HG03025 (cell line): ENCODE measurements at regions not wholly inside any gene's neighbourhood (a gene's known extent, or its start where the extent isn't known, plus 50 kb on each side); places are given as distances from the start of the nearest gene placed in this dataset.

ENCODE experiments used
- ATAC-seq: cut with Tn5 transposase; IDR thresholded peaks from one replicate; pipeline ENCODE4 v1.9.1; 2021; ENCODE audit warnings: mild to moderate bottlenecking, moderate library complexity; ENCODE audit not compliant: unreplicated experiment, low FRiP score

GRCh38 chr11:128130052-128130451 is 457.3 kb downstream of the ETS1 start:
- no peak for ATAC-seq

GRCh38 chr11:128125723-128126122 is 461.6 kb downstream of the ETS1 start:
- ATAC-seq: no peak

- ATAC-seq: no peak
Measured at GRCh38 chr11:128116885-128117284, 470.5 kb downstream of the ETS1 start.

DNA sequence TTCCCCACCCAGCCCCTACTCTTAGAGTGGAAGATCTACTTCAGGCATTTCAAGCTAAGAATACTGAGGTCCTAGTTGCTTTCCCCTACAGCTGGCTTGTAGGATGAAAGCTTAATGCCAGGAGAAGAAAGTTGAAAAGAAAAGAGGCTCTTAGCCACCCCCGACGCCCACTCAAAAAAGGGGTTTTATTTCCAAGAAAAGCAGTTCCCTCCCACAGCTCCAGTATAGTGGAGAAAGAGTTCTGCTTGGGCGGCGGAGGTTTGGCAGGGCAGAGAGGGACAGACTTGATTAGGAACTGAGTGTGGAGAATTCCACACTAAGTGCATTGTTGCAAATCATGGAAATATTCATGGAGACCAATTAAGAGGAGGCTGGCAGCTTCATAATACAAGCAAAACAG is 470.9 kb downstream of the ETS1 start:
- ATAC-seq: no peak

- no peak for ATAC-seq
Measured at GRCh38 chr11:128105950-128106349, 481.4 kb downstream of the ETS1 start.

GRCh38 chr11:128105511-128105910 is 481.8 kb downstream of the ETS1 start:
- ATAC-seq: no peak

DNA sequence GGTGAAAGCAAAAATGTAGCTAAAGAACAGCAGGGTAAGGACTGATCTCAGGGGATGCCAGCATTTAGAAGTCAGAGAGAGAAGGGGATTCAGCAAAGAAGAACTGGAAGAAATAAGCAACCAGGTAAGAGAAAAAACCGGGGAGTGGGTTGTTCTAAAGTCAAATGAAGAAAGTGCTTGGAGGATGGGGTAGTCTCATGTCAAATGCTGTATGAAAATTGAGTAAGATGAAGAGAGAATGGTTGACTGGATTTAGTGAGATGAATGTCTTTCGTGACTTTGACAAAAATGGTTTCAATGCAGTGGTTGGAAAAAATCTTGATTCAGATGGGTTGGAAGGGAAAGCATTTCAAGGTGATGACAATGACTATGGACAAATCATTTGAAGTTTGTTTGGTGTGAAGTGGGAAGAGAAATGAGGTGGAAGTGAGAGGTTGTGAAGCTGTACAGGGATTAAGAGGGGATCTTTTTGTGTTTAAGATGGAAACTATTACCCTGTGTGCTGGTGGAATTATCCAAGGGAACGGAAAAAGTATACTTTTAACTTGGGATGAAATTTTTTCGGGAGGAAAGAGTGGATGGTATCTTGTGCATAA is 484.0 kb downstream of the ETS1 start:
- no peak for ATAC-seq

GRCh38 chr11:128098781-128099180 is 488.6 kb downstream of the ETS1 start:
- ATAC-seq: no peak

DNA sequence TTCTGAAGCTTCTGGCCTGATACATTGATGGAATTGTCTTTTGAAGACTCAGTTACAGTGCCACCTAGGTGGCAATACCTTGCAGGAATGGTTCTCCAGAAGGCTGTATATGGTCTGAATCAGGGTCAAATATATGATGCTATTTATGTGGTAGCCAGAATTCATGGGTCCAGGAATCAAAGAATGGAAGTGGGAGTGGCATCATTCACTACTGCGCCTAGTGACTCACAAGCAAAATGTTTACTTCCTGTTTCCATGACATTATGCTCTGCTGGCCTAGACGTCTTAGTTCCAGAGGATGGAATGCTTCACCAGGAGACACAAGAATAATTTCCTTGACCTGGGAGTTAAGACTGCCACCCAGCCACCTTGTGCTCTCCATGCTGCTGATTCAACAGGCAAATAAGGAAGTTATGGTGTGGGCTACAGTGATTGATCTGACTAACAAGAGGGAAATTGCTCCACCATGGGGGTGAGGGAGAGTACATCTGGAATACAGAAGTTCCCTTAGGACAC is 491.8 kb downstream of the ETS1 start:
- no peak for ATAC-seq

DNA sequence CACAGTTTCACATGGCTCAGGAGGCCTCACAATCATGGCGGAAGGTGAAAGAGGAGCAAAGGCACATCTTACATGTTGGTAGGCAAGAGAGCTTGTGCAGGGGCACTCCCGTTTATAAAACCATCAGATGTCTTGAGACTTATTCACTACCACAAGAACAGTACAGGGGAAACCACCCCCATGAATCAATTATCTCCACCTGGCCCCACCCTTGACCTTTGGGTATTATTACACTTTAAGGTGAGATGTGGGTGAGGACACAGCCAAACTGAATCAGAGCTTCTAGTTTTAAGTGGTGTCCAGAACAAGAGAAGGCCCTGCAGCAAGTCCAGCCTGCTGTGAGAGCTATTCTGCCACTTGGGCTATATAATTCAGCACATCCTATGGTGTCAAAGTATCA is 493.7 kb downstream of the ETS1 start:
- ATAC-seq: no peak

- ATAC-seq: no peak
Measured at GRCh38 chr11:128089962-128090361, 497.4 kb downstream of the ETS1 start.

- ATAC-seq: no peak
Measured at GRCh38 chr11:128086794-128087193, 500.6 kb downstream of the ETS1 start.

- ATAC-seq: no peak
Measured at GRCh38 chr11:128085276-128085675, 502.1 kb downstream of the ETS1 start.

DNA sequence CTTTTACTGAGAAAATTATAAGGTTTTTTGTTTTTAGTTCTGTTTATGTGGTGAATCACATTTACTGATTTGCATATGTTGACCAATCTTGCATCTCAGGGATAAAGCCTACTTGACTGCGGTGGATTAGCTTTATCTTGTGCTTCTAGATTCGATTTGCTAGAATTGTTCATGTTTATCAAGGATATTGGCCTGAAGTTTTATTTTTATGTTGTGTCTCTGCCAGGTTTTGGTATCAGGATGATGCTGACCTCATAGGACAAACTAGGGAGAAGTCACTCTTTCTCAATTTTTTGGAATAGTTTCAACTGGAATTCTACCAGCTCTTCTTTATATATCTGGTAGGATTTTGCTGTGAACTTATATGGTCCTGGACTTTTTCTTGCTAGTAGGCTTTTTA is 504.8 kb downstream of the ETS1 start:
- ATAC-seq: no peak

- ATAC-seq: no peak
Measured at GRCh38 chr11:128069665-128070064, 517.7 kb downstream of the ETS1 start.

- no peak for ATAC-seq
Measured at GRCh38 chr11:128067780-128068179, 519.6 kb downstream of the ETS1 start.

- ATAC-seq: no peak
Measured at GRCh38 chr11:128066399-128066798, 521.0 kb downstream of the ETS1 start.

DNA sequence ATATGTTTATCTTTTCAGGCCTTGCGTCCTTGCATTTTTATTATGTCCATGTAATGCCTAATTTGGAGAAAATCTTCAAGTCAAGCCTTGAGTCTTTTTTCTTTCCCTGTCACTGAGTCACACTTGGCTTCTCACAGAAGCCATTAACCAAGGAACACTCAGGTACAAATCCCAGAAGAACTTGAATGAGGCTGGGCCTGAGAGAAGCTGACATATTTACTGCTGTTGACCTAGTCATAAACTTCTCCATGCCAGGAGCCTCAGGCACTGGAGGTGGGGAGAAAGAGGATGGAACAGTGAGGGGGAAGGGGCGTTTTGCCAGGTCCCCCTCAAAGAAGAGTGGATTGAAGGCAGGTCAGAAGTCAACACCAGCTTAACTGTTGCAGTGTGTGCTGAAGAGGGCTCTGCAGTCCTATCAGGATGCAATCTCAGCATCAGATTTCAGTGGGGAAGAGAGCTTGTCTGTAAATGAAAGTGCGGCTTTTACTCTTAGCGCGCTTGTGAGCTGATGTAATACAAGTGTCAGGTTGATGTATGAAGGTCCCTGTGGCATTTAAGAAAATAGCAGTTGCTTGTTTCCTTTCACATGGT is 526.0 kb downstream of the ETS1 start:
- ATAC-seq: no peak

DNA sequence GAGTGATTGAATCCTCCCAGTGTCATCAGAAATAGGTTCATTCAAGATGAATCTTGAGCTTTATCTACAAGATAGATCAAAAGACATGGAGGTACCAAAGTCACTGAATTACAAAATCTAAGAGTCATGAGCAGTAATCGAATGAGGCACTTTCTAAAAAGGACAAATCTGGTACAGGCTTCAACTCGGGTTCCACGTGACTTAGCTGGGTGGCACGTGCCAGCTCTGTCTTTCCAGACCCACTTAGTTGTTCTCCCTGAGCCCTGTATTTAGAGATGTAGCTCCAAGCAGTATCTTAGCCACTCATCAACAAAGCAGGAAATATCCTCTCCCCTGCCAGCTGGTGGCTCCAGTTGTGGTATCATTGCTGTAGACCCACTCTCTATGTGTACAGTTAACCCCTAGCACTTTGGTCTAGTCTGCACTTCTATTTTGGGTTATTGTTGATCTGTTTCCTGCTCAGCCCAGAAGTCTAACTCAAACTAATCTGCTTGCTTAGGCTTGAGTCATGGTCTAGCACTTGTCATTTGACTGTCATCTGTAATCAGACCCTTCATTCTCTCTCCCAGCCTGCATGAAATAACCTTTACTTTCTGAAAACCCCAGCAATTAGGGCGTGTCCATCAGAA is 528.7 kb downstream of the ETS1 start:
- no peak for ATAC-seq

DNA sequence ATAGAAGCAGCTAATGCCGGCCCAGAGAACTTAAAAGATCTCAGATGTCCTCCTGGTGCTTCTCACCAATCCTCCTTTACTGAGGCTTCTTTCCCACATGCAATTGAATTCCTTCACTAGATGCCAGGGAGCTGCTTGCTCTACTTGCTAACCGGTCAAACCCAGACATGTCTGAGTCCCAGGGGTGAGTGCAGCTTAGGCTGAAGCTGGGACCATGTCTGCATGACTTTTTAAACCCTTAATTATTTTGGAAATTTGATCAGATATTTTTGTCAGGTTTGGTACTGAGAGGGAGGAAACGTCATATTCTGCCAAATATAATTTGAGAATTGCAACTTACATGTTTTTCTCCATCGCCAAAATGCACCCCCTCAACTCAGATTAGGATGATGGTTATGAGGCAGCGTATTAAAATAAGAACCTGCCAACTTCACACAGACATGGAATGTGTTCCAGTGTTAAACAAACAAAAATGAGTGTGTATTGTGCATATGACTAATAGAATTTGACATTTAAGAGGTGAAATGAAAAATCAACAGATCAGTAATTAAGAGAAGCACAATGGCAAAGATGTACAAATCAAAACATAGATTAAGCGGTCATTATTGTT is 529.5 kb downstream of the ETS1 start:
- no peak for ATAC-seq

- ATAC-seq: no peak
Measured at GRCh38 chr11:128055576-128056217, 531.7 kb downstream of the ETS1 start.
